ENCODE measurements at regions not wholly inside any gene's neighbourhood (a gene's known extent, or its start where the extent isn't known, plus 50 kb on each side); places are given as distances from the start of the nearest gene placed in this dataset.

DNA sequence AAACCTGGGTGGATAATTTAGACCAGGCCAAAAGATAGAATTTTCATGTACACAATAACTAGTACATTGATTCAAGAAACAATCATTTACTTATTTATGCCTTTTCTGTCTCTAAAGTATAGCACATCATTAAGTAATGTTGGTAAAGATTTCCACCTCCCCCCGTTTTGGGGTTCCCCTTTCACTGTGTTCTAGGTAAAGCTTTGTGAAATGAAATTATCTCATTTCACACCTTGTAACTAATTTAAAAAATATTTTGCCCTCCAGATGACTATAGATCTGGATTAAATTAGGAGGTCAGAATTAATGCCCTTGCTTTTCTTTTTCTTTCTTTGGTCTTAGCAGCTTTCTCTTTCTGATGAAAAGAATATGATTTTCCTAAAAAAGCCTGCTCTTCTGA lies 328.5 kb upstream of the TBC1D5 start:
- no peak overlapping the region for H3K23ac ChIP-seq (ENCODE audit: insufficient read length)
- H4K8ac ChIP-seq (ENCODE audit: extremely low read depth, insufficient read depth, low read length) = no peak overlapping the region
- no peak overlapping the region for H2BK5ac ChIP-seq (ENCODE audit: low read depth, low read length)
- TF ChIP-seq, protein P1, sequence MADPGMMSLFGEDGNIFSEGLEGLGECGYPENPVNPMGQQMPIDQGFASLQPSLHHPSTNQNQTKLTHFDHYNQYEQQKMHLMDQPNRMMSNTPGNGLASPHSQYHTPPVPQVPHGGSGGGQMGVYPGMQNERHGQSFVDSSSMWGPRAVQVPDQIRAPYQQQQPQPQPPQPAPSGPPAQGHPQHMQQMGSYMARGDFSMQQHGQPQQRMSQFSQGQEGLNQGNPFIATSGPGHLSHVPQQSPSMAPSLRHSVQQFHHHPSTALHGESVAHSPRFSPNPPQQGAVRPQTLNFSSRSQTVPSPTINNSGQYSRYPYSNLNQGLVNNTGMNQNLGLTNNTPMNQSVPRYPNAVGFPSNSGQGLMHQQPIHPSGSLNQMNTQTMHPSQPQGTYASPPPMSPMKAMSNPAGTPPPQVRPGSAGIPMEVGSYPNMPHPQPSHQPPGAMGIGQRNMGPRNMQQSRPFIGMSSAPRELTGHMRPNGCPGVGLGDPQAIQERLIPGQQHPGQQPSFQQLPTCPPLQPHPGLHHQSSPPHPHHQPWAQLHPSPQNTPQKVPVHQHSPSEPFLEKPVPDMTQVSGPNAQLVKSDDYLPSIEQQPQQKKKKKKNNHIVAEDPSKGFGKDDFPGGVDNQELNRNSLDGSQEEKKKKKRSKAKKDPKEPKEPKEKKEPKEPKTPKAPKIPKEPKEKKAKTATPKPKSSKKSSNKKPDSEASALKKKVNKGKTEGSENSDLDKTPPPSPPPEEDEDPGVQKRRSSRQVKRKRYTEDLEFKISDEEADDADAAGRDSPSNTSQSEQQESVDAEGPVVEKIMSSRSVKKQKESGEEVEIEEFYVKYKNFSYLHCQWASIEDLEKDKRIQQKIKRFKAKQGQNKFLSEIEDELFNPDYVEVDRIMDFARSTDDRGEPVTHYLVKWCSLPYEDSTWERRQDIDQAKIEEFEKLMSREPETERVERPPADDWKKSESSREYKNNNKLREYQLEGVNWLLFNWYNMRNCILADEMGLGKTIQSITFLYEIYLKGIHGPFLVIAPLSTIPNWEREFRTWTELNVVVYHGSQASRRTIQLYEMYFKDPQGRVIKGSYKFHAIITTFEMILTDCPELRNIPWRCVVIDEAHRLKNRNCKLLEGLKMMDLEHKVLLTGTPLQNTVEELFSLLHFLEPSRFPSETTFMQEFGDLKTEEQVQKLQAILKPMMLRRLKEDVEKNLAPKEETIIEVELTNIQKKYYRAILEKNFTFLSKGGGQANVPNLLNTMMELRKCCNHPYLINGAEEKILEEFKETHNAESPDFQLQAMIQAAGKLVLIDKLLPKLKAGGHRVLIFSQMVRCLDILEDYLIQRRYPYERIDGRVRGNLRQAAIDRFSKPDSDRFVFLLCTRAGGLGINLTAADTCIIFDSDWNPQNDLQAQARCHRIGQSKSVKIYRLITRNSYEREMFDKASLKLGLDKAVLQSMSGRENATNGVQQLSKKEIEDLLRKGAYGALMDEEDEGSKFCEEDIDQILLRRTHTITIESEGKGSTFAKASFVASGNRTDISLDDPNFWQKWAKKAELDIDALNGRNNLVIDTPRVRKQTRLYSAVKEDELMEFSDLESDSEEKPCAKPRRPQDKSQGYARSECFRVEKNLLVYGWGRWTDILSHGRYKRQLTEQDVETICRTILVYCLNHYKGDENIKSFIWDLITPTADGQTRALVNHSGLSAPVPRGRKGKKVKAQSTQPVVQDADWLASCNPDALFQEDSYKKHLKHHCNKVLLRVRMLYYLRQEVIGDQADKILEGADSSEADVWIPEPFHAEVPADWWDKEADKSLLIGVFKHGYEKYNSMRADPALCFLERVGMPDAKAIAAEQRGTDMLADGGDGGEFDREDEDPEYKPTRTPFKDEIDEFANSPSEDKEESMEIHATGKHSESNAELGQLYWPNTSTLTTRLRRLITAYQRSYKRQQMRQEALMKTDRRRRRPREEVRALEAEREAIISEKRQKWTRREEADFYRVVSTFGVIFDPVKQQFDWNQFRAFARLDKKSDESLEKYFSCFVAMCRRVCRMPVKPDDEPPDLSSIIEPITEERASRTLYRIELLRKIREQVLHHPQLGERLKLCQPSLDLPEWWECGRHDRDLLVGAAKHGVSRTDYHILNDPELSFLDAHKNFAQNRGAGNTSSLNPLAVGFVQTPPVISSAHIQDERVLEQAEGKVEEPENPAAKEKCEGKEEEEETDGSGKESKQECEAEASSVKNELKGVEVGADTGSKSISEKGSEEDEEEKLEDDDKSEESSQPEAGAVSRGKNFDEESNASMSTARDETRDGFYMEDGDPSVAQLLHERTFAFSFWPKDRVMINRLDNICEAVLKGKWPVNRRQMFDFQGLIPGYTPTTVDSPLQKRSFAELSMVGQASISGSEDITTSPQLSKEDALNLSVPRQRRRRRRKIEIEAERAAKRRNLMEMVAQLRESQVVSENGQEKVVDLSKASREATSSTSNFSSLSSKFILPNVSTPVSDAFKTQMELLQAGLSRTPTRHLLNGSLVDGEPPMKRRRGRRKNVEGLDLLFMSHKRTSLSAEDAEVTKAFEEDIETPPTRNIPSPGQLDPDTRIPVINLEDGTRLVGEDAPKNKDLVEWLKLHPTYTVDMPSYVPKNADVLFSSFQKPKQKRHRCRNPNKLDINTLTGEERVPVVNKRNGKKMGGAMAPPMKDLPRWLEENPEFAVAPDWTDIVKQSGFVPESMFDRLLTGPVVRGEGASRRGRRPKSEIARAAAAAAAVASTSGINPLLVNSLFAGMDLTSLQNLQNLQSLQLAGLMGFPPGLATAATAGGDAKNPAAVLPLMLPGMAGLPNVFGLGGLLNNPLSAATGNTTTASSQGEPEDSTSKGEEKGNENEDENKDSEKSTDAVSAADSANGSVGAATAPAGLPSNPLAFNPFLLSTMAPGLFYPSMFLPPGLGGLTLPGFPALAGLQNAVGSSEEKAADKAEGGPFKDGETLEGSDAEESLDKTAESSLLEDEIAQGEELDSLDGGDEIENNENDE (IDR thresholded peaks at IDR 0.05; ENCODE audit: insufficient replicate concordance, low read length) = no peak

More for the DNA sequence above, 328.5 kb upstream of the TBC1D5 start:
- no peaks in the 10 kb centered on the region for H3K27me3 ChIP-seq (replicated peaks in 1 of 4; ENCODE audit: control insufficient read depth in 3 of 4, extremely low read depth in 1 of 4, insufficient read depth in 3 of 4, low read length in 3 of 4)
- no peak overlapping the region for H2AK5ac ChIP-seq (ENCODE audit: low read depth, low read length)
- no peak overlapping the region for H2BK20ac ChIP-seq (ENCODE audit: low read length)
- no peak overlapping the region for H2BK120ac ChIP-seq (replicated peaks; ENCODE audit: low read depth, low read length)
- H2BK12ac ChIP-seq (ENCODE audit: low read depth, low read length) = no peak overlapping the region
- no peaks in the 10 kb centered on the region for H3K36me3 ChIP-seq (ENCODE audit: control insufficient read depth in 2 of 4, insufficient read depth in 4 of 4, low read length in 3 of 4)
- H3K9ac ChIP-seq (replicated peaks in 1 of 4; ENCODE audit: extremely low read depth in 1 of 4, low read depth in 3 of 4, low read length in 3 of 4) = no peak overlapping the region
- H4K91ac ChIP-seq (replicated peaks; ENCODE audit: insufficient read length, low read length) = no peak overlapping the region
- ChIA-PET CTCF (ENCODE audit: partially characterized antibody) (no interaction called here), POLR2A (ENCODE audit: partially characterized antibody) (no interaction called here)
- H3K4me1 ChIP-seq (replicated peaks in 1 of 4; ENCODE audit: control insufficient read depth in 3 of 4, insufficient read depth in 4 of 4, low read length in 3 of 4) = peaks cover 0 to 4% (median 0%) of the 10 kb centered on the region in 4 experiments; a peak in 1 of 7 replicates
- H3K79me2 ChIP-seq (ENCODE audit: control insufficient read depth in 1 of 2, insufficient read depth in 2 of 2, low read length in 2 of 2) = no peaks in the 10 kb centered on the region
- H3K56ac ChIP-seq (replicated peaks; ENCODE audit: insufficient read length, low read depth, low read length) = no peak overlapping the region
- H4K20me1 ChIP-seq (replicated peaks in 1 of 2; ENCODE audit: control insufficient read depth in 1 of 2, insufficient read depth in 2 of 2, low read length in 2 of 2) = peaks cover 0 to 2% of the 10 kb centered on the region in 2 experiments
- no peaks in the 10 kb centered on the region; the same call in 1 of the 2 replicates for H3K79me1 ChIP-seq (ENCODE audit: low read depth, low read length)
- H3K23me2 ChIP-seq (ENCODE audit: low read depth, low read length) = no peaks in the 10 kb centered on the region
- no peak overlapping the region for H3K14ac ChIP-seq (ENCODE audit: insufficient read length)
- no peak overlapping the region for H3K4ac ChIP-seq (replicated peaks; ENCODE audit: insufficient read length, low read depth, low read length)
- no peaks in the 10 kb centered on the region for H3K9me3 ChIP-seq (ENCODE audit: insufficient read depth in 2 of 2, low read depth in 1 of 2, low read length in 1 of 2)
- no peak overlapping the region for H2AFZ ChIP-seq (ENCODE audit: low read length)
- no peak overlapping the region for H4K5ac ChIP-seq (ENCODE audit: insufficient read length, low read depth, low read length)
- H2BK15ac ChIP-seq (ENCODE audit: low read length) = no peak overlapping the region
- H3K4me3 ChIP-seq (ENCODE audit: extremely low read depth in 1 of 4, insufficient read depth in 2 of 4, low read depth in 3 of 4, low read length in 4 of 4) = no peak overlapping the region
- no peak overlapping the region for H3K4me2 ChIP-seq (ENCODE audit: insufficient read depth in 1 of 2, low read depth in 2 of 2, low read length in 2 of 2)
- DNase-seq (ENCODE audit: low read depth in 1 of 2, low spot score in 2 of 2) (no peak), FAIRE-seq (no peak)
- no peak overlapping the region for H3K18ac ChIP-seq (ENCODE audit: extremely low read depth, low read length)
- 93% methylated on average over 1 of the region's 1 CpG; no CpG with 5 or more reads in 1 of the 2 experiments for WGBS, 2 experiments (ENCODE audit: extremely low coverage in 1 of 2, insufficient coverage in 1 of 2, insufficient read length in 1 of 2, insufficient replicate concordance in 2 of 2, low coverage in 1 of 2, low lambda C conversion rate in 2 of 2, missing lambda C conversion rate in 1 of 2)
- no peak overlapping the region for H3K27ac ChIP-seq (ENCODE audit: low read depth, low read length)

Data from H1 (cell line).